Sigmoid colon (tissue), 6 donors: ENCODE measurements at regions not wholly inside any gene's neighbourhood (a gene's known extent, or its start where the extent isn't known, plus 50 kb on each side); places are given as distances from the start of the nearest gene placed in this dataset.

Source experiments
- DNase-seq: peaks from one replicate; pipeline ENCODE4 v3.0.0-alpha.2; 2019
- H3K27ac ChIP-seq, 4 donors: fragments of 200-600 bp; sonication (generic); one replicate each; pipeline ENCODE4 v1.5.1; 2016 to 2019; ENCODE audit warnings: mild to moderate bottlenecking in 1 of 4
- H3K27me3 ChIP-seq, 3 donors: fragments of 200-600 bp; sonication (generic); one replicate each; pipeline ENCODE4 v1.5.1; 2019; ENCODE audit warnings: mild to moderate bottlenecking in 1 of 3
- H3K36me3 ChIP-seq, 4 donors: fragments of 200-600 bp; sonication (generic); one replicate each; pipeline ENCODE4 v1.5.1; 2016 to 2019
- H3K4me1 ChIP-seq, 4 donors: fragments of 200-600 bp; sonication (generic); one replicate each; pipeline ENCODE4 v1.5.1; 2017 to 2019
- H3K4me3 ChIP-seq, 4 donors: fragments of 200-600 bp; sonication (generic); one replicate each; pipeline ENCODE4 v1.5.1; 2017 to 2019; ENCODE audit warnings: mild to moderate bottlenecking in 2 of 4, moderate library complexity in 1 of 4
- H3K9me3 ChIP-seq, 4 donors: fragments of 200-600 bp in 3 of 4; sonication (generic) in 3 of 4; one replicate each; pipeline versions ENCODE4 v1.5.1 to v1.6.1; 2013 to 2019
- CTCF ChIP-seq, 4 experiments: fragments of 450-650 bp in 3 of 4; fragments of 200-600 bp in 1 of 4; IDR thresholded peaks; one replicate each; pipeline ENCODE4 v1.5.1; 2016 to 2019; ENCODE audit warnings: antibody characterized with exemption in 4 of 4, mild to moderate bottlenecking in 3 of 4, moderate library complexity in 2 of 4
- EP300 ChIP-seq, 4 donors: sonication (generic); formaldehyde crosslinking; IDR thresholded peaks; one replicate each; pipeline ENCODE4 v1.6.1; 2017; ENCODE audit warnings: antibody characterized with exemption in 4 of 4
- POLR2A ChIP-seq, 2 donors: fragments of 450-650 bp; IDR thresholded peaks; one replicate each; pipeline ENCODE4 v1.6.1; 2016; ENCODE audit warnings: antibody characterized with exemption in 2 of 2, mild to moderate bottlenecking in 2 of 2, moderate library complexity in 2 of 2
- POLR2AphosphoS5 ChIP-seq, 4 donors: sonication (generic); formaldehyde crosslinking; IDR thresholded peaks; one replicate each; pipeline ENCODE4 v1.6.1; 2017; ENCODE audit warnings: antibody characterized with exemption in 4 of 4
- WGBS, 2 donors: extraction: QIAGEN DNeasy Blood & Tissue Kit; methylation state at CpG; one replicate each; pipeline ENCODE4 v1.1.7; 2013; 5-methylcytosine and 5-hydroxymethylcytosine counted together
- intact Hi-C: fragments of 100-400 bp; cut with DNase I; formaldehyde crosslinking; loops from one replicate; pipeline ENCODE4 v1.15.1; 2023
- donor health status: healthy with polysubstance abuse.
- donor health status: healthy.

- WGBS, 2 donors = 58 to 81% methylated on average over 2 of the region's 2 CpGs
- Histone ChIP-seq H3K27me3 (no peaks in the 10 kb centered on the region), H3K27ac (no peak overlapping the region), H3K9me3 (no peaks in the 10 kb centered on the region), H3K4me3 (no peak overlapping the region), H3K36me3 (no peaks in the 10 kb centered on the region), H3K4me1 (no peaks in the 10 kb centered on the region)
- intact Hi-C loops = no loop called here
- no peak for TF ChIP-seq CTCF (IDR thresholded peaks at IDR 0.05)
- TF ChIP-seq POLR2AphosphoS5 (IDR thresholded peaks at IDR 0.05) = no peak
- TF ChIP-seq EP300 (IDR thresholded peaks at IDR 0.05) = no peak
- no peak for TF ChIP-seq POLR2A (IDR thresholded peaks at IDR 0.05)
- no peak for DNase-seq
These were observed 203.2 kb downstream of the DHX15 start for GRCh38 chr4:24380957-24381665.

GRCh38 chr4:24373704-24374103 is 210.7 kb downstream of the DHX15 start:
- peak overlapping the region in 1 of 4 donors; percentile 22 for H3K27ac ChIP-seq
- no peaks in the 10 kb centered on the region for H3K4me1 ChIP-seq
- TF ChIP-seq POLR2AphosphoS5 (IDR thresholded peaks at IDR 0.05) = no peak
- TF ChIP-seq POLR2A (IDR thresholded peaks at IDR 0.05) = no peak
- TF ChIP-seq EP300 (IDR thresholded peaks at IDR 0.05) = no peak
- TF ChIP-seq CTCF (IDR thresholded peaks at IDR 0.05) = no peak
- H3K4me3 ChIP-seq = no peak overlapping the region
- intact Hi-C loops = no loop called here
- no peaks in the 10 kb centered on the region for H3K9me3 ChIP-seq
- H3K36me3 ChIP-seq = no peaks in the 10 kb centered on the region
- DNase-seq = no peak
- 40 to 45% methylated on average over 2 of the region's 2 CpGs for WGBS, 2 donors
- H3K27me3 ChIP-seq = no peaks in the 10 kb centered on the region

- intact Hi-C loops = no loop called here
- H3K27ac ChIP-seq = no peak overlapping the region
- H3K4me1 ChIP-seq = no peaks in the 10 kb centered on the region
- H3K9me3 ChIP-seq = no peaks in the 10 kb centered on the region
- H3K4me3 ChIP-seq = no peak overlapping the region
- TF ChIP-seq POLR2A (IDR thresholded peaks at IDR 0.05) (no peak), EP300 (IDR thresholded peaks at IDR 0.05) (no peak), POLR2AphosphoS5 (IDR thresholded peaks at IDR 0.05) (no peak), CTCF (IDR thresholded peaks at IDR 0.05) (no peak)
- 89 to 94% methylated on average over 9 of the region's 9 CpGs for WGBS, 2 donors
- H3K36me3 ChIP-seq = no peaks in the 10 kb centered on the region
- no peak for DNase-seq
- no peaks in the 10 kb centered on the region for H3K27me3 ChIP-seq
These were observed 211.5 kb downstream of the DHX15 start for GRCh38 chr4:24372881-24373280.

GRCh38 chr4:24372341-24372740 is 212.0 kb downstream of the DHX15 start:
- DNase-seq = no peak
- no peaks in the 10 kb centered on the region for H3K4me1 ChIP-seq
- no peaks in the 10 kb centered on the region for H3K27me3 ChIP-seq
- no peak overlapping the region for H3K27ac ChIP-seq
- H3K4me3 ChIP-seq = no peak overlapping the region
- no peaks in the 10 kb centered on the region for H3K36me3 ChIP-seq
- WGBS, 2 donors = 88 to 90% methylated on average over 4 of the region's 4 CpGs
- no peaks in the 10 kb centered on the region for H3K9me3 ChIP-seq
- intact Hi-C loops = no loop called here
- no peak for TF ChIP-seq CTCF (IDR thresholded peaks at IDR 0.05)
- TF ChIP-seq POLR2AphosphoS5 (IDR thresholded peaks at IDR 0.05) = no peak
- TF ChIP-seq EP300 (IDR thresholded peaks at IDR 0.05) = no peak
- TF ChIP-seq POLR2A (IDR thresholded peaks at IDR 0.05) = no peak

- WGBS, 2 donors = 79 to 85% methylated on average over 1 of the region's 1 CpG
- H3K4me1 ChIP-seq = no peaks in the 10 kb centered on the region
- H3K27me3 ChIP-seq = no peaks in the 10 kb centered on the region
- no peak for DNase-seq
- H3K4me3 ChIP-seq = no peak overlapping the region
- intact Hi-C loops = no loop called here
- H3K9me3 ChIP-seq = no peaks in the 10 kb centered on the region
- H3K27ac ChIP-seq = no peak overlapping the region
- H3K36me3 ChIP-seq = no peaks in the 10 kb centered on the region
- TF ChIP-seq POLR2A (IDR thresholded peaks at IDR 0.05) (no peak), EP300 (IDR thresholded peaks at IDR 0.05) (no peak), POLR2AphosphoS5 (IDR thresholded peaks at IDR 0.05) (no peak), CTCF (IDR thresholded peaks at IDR 0.05) (no peak)
These were observed 213.9 kb downstream of the DHX15 start for GRCh38 chr4:24370421-24370820.
